NAMALWA (cell line): ENCODE measurements at regions not wholly inside any gene's neighbourhood (a gene's known extent, or its start where the extent isn't known, plus 50 kb on each side); places are given as distances from the start of the nearest gene placed in this dataset.

Experiments used
- DNase-seq: peaks from one replicate; pipeline ENCODE4 v3.0.0-alpha.2; 2015; ENCODE audit warnings: low spot score

- DNase-seq = no peak
These were observed 327.1 kb downstream of the GLRX3 start for GRCh38 chr10:130463104-130463875.

- DNase-seq = no peak
These were observed 327.7 kb downstream of the GLRX3 start for GRCh38 chr10:130463876-130464364.

GRCh38 chr10:130464426-130464825 is 328.2 kb downstream of the GLRX3 start:
- DNase-seq = no peak

GRCh38 chr10:130466271-130466997 is 330.2 kb downstream of the GLRX3 start:
- no peak for DNase-seq

GRCh38 chr10:130470286-130470685 is 334.1 kb downstream of the GLRX3 start:
- no peak for DNase-seq

DNA sequence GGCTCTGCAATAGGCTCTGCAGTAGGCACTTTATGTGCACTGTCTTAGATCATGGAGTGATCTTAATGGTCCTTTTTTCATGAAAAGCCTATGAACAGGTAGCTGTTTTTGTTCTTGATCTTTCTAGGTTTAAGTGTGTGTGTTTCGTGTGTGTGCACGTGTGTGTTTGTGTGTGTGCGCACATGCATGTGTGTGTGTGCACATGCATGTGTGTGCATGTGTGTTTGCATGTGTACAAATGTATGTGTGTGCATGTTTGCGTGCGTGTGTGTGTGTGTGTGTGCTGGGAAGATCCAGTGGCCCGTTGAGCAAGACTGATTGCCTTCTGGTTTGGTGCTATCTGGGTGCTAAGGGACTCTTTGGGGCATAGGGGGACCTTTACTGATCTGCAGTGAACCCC is 334.8 kb downstream of the GLRX3 start:
- no peak for DNase-seq

DNA sequence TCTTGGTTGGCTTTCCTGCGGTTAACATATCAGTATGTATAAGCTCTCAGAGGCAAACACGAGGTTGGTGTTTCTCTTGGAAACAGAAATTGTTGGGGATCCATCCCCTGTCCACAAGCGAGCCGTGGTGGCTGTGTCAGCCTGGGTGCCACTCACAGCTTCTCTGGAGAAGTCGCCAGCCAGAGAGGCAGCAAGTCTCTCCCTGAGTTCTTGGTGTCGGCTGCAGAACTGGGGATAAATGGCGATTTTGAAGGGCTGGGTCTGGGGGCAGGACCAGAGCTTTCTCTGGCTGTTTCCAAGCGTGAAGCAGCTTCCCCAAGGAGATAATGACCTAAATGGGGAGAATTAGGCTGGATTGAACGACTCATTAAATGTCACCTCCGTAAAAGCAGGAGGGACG is 335.3 kb downstream of the GLRX3 start:
- DNase-seq = no peak

DNA sequence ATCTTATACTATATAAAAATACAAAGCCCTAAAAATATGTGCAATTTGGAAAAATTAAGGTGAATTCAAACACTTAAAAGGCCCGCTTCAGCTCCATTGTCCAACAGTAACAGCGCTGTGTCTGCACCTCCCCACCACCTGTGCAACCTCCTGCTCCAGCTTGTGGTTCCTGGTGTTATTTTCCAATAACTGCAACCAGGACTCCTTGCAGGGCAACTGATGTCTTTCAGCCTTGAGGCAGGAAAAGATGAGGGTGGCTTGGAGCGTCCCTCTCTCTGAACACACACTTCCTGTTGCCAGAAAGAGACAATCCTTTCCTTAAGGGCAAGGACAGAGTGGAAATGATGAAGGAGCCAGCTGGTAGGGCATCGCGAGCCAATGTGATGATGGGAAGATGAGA is 336.0 kb downstream of the GLRX3 start:
- no peak for DNase-seq

GRCh38 chr10:130474591-130474990 is 338.4 kb downstream of the GLRX3 start:
- no peak for DNase-seq

DNA sequence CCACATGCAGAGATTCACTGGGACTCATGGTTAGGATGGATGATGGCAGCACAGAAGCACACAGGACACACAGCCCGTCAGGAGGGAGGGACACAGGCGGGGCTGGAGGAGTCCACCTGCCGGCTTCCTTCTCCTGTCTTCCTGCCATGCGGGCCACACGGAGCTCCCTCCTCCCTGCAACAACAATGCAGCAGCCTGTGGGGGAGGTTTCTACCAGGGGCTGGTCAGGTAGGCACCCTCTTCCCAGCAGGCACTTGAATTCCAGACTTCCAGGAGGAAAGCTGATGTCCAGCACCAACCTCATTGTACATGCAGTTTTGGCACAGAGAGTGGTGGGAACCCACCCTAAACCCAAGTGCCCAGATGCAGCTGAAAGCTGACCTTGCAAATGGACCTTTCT is 341.2 kb downstream of the GLRX3 start:
- no peak for DNase-seq

GRCh38 chr10:130479146-130479545 is 343.0 kb downstream of the GLRX3 start:
- no peak for DNase-seq

DNA sequence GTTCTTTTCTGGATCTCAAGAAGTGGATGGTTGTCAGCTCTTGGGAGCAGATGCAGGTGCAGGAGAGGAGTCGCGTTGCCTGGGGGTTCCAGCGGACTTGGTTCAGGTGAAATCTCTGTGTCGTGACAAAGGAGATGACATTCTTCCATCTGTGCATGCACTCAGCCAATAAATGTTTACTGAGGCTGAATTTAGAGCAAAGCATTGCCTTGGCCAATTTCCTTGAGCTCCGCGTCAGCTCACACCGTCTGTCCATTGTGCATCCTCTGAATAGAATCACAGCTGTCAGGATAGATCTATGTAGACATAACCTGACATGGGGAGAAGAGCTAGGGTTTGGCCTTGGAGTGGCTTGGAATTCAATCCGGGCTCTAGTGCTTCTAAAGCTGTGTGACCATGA is 343.7 kb downstream of the GLRX3 start:
- no peak for DNase-seq

DNA sequence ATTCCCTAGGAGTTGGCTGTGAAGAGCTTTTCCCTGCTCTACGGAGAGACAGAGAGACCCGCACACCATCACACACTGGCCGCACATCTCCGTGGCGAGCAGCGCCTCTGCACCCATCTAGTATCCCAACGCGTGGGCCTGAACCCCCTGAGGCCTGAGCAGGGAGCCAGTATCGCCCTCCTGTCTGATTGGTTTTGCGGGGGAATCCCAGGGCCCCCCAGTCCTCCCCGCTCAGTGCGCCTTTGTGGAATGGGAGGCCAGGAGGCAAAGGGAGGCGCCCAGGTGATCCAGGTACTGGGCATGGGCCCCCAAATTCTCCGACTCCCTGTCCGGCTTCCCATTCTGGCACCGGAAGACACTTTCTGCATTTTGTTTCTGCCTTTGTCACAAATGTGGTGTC is 344.3 kb downstream of the GLRX3 start:
- DNase-seq = no peak

DNA sequence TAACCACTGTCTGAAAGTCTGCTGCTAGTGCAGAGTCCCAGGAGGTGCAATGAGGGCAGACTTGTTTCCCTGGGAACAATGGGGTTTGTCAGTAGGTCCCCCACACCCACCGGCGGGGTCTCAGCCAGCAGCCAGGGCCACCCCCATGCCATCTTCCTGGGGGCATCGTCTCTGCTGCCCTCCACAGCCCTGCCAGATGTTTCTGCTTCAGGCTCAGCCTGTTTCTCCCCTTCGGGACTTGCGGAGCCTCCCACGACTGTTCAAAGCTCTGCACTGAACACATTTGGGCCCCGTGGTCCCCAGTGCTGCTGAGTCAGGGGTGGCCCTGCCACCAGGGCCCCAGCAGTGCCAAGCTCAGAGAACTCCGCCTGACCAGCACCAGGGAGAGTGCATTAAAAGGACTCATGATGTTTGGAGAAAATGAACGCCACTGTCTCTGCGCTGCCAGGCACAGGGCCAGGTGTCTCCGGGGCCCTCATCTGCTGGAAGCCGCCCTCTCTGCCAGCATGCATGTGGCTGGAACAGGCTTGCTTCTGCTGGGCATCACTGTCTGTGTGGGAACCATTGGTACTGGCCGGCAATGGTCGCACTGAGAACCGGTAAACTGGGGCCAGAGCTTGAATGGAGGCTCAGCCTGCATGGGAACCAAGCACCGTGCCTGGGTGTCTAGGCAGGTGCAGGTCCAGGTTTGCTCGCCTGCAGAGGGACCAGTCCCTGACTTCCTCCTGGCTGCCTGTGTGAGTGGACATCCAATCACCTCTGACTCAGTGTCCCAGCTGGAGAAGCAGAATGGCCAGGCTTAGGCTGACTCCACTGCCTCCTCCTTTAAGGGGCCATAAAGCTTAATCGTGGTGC is 345.1 kb downstream of the GLRX3 start:
- DNase-seq = no peak

GRCh38 chr10:130481936-130482335 is 345.7 kb downstream of the GLRX3 start:
- DNase-seq = no peak

- no peak for DNase-seq
These were observed 347.7 kb downstream of the GLRX3 start for GRCh38 chr10:130483691-130484467.

- DNase-seq = no peak
These were observed 348.4 kb downstream of the GLRX3 start for GRCh38 chr10:130484468-130485180.

GRCh38 chr10:130485236-130485957 is 349.2 kb downstream of the GLRX3 start:
- DNase-seq = no peak

DNA sequence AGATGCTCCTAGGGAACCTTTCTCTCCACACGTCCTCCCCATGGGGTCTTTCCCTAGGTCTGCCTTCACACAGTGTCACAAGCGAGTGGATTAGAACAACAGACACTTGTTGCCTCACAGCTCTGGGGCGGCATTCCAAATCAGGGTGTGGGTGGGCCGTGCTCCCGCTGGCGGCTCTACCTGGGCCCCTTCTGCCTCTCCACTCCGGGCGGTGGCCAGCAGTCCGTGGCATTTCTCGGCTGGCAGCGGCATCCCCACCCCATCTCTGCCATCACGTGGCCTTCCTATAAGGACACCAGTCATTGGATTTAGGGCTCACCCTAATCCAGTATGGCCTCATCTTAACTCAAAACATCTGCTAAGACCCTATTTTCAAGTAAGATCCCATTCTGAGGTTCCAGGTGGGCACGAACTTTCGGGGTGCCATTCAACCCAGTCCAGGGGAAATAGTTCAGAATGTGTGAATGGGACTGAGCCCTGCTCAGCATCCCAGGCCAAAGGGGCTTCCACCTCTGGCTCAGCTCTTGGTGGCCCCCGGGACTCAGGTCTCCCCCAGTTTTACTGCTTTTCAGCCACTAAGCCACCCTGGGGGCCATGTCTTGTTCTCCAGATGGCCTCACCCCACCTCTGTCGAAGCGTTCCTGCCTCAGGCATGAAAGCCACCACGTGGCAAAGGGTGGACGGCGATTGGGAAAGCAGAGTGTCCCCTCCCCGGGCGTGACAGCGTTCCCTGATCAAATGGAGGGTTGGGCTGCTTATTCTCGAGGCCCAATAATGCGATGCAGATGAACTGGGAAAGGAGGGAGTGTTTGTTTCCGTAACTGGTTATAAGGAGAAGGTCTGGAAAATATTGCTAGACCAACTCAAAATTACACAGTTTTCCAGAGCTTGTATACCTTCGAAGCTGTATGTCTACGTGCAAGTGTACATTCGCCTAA is 350.0 kb downstream of the GLRX3 start:
- DNase-seq = no peak
